ENCODE measurements at regions not wholly inside any gene's neighbourhood (a gene's known extent, or its start where the extent isn't known, plus 50 kb on each side); places are given as distances from the start of the nearest gene placed in this dataset.

DNA sequence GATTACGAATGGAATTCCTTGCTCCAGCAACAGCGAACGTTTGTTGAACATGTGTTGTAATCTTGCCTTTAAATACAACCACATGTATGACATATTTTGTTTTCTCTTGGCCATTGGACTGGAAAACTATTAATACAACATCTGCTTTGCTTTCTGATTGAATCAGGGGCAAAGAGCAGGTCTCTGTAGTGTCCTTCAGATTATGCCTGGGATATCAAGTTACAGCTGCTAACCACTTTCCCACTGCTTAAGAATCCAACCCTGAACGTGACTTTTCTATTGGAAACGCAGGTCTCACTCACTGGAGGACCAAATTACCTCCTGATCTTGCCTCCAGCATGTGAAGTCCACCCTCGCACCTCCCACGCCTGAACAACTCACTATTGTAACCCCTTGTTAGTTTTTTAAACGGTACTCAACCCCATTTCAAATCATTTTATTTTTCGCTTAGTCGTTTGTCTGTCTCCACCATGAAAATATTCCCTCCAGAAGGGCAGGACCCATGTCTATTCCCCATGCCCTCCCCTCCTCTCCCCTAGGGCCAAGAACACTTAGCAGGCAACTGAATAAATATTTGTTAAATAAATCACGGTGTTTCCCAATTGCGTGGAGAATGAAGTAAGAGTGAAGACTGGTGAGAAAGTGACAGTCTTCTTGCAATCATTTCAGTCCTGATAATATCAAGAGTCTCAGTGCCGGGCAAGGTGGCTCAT lies 57.4 kb upstream of the MRTFB start:
- TF ChIP-seq EZH2 (IDR thresholded peaks at IDR 0.05), result no peak
- TF ChIP-seq POLR2AphosphoS5 (IDR thresholded peaks at IDR 0.05; ENCODE audit: borderline replicate concordance, low read depth, low read length), result no peak

All from SK-N-MC (cell line).